Testis (tissue), 2 donors: ENCODE measurements at regions not wholly inside any gene's neighbourhood (a gene's known extent, or its start where the extent isn't known, plus 50 kb on each side); places are given as distances from the start of the nearest gene placed in this dataset.

ENCODE experiments used
- CTCF ChIP-seq, 3 experiments: fragments of 450-650 bp in 2 of 3; fragments of 200-600 bp in 1 of 3; sonication (generic) in 1 of 3; IDR thresholded peaks; one replicate each; pipeline ENCODE4 v1.5.1; 2016 to 2019; ENCODE audit warnings: antibody characterized with exemption in 3 of 3, mild to moderate bottlenecking in 2 of 3, moderate library complexity in 1 of 3
- POLR2A ChIP-seq: fragments of 450-650 bp; IDR thresholded peaks from one replicate; pipeline ENCODE4 v1.6.1; 2017; ENCODE audit warnings: antibody characterized with exemption, mild to moderate bottlenecking, moderate library complexity

DNA sequence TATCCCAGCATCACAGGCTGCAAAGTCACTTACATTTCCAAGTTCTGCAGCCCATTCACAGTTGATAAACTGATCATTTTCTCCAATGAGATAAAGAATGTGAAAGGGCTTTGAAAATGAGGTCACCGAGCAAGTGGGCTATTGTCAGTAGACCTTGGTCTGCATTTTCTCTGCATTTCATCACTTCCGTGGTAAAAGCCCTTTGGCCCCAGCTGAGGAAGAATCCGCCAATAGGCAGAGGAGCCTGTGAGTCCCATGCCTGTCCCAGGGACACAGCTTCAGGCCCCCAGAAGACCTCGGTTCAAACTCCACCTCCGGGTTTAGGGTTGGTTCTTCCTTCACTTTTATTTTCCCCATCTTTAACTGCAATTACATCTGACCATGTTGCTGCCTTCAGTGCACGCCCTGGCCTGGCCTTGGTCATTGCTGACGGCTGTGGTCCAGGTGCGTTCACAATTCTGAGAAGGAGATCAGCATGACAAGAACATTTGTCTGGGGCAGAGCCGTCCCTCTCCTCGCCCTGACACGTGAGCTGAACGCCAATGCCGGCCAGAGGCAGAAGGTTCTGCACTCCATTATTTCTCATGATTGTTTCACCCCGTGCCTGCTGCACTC lies 292.5 kb downstream of the TCERG1L start:
- TF ChIP-seq POLR2A (no peak), CTCF (IDR thresholded peaks at IDR 0.05) (no peak)
